ENCODE measurements at regions not wholly inside any gene's neighbourhood (a gene's known extent, or its start where the extent isn't known, plus 50 kb on each side); places are given as distances from the start of the nearest gene placed in this dataset.
A peak's percentile ranks its signal among the peaks of the same experiment; 100 is the strongest.

GRCh38 chr3:78140274-78140673 lies 1100.4 kb downstream of the ROBO2 start:
- Histone ChIP-seq H3K36me3 (ENCODE audit: insufficient read depth, low read length) (no peaks in the 10 kb centered on the region), H2AFZ (ENCODE audit: low read length) (no peak overlapping the region), H3K4me1 (ENCODE audit: insufficient read depth, low read length) (no peaks in the 10 kb centered on the region), H3K79me2 (ENCODE audit: insufficient read depth, low read length) (no peaks in the 10 kb centered on the region), H3K4me2 (ENCODE audit: insufficient read depth, low read length) (no peak overlapping the region), H3K4me3 (ENCODE audit: insufficient read depth, low read length) (no peak overlapping the region), H4K20me1 (ENCODE audit: insufficient read depth, low read length) (no peaks in the 10 kb centered on the region), H3K27me3 (ENCODE audit: insufficient read depth, low read length) (no peaks in the 10 kb centered on the region), H3K9me3 (ENCODE audit: low read depth, low read length) (no peaks in the 10 kb centered on the region), H3K27ac (ENCODE audit: low read depth, low read length) (no peak overlapping the region)
- TF ChIP-seq CTCF (IDR thresholded peaks at IDR 0.05; ENCODE audit: extremely low read depth, low read depth, low read length) = no peak
- no peak for DNase-seq (ENCODE audit: insufficient read length, low spot score, missing footprints)

GRCh38 chr3:78140866-78141265 lies 1101.0 kb downstream of the ROBO2 start:
- no peaks in the 10 kb centered on the region for H3K9me3 ChIP-seq (ENCODE audit: low read depth, low read length)
- no peak for TF ChIP-seq CTCF (IDR thresholded peaks at IDR 0.05; ENCODE audit: extremely low read depth, low read depth, low read length)
- no peaks in the 10 kb centered on the region for H4K20me1 ChIP-seq (ENCODE audit: insufficient read depth, low read length)
- DNase-seq (ENCODE audit: insufficient read length, low spot score, missing footprints) = no peak
- no peaks in the 10 kb centered on the region for H3K27me3 ChIP-seq (ENCODE audit: insufficient read depth, low read length)
- no peak overlapping the region for H3K4me3 ChIP-seq (ENCODE audit: insufficient read depth, low read length)
- no peaks in the 10 kb centered on the region for H3K36me3 ChIP-seq (ENCODE audit: insufficient read depth, low read length)
- H3K27ac ChIP-seq (ENCODE audit: low read depth, low read length) = no peak overlapping the region
- H3K4me1 ChIP-seq (ENCODE audit: insufficient read depth, low read length) = no peaks in the 10 kb centered on the region
- H3K79me2 ChIP-seq (ENCODE audit: insufficient read depth, low read length) = no peaks in the 10 kb centered on the region
- H2AFZ ChIP-seq (ENCODE audit: low read length) = no peak overlapping the region
- no peak overlapping the region for H3K4me2 ChIP-seq (ENCODE audit: insufficient read depth, low read length)

GRCh38 chr3:78141269-78141668 lies 1101.4 kb downstream of the ROBO2 start:
- DNase-seq (ENCODE audit: insufficient read length, low spot score, missing footprints) = peak; percentile 34
- Histone ChIP-seq H2AFZ (ENCODE audit: low read length) (no peak overlapping the region), H3K4me2 (ENCODE audit: insufficient read depth, low read length) (no peak overlapping the region), H3K4me3 (ENCODE audit: insufficient read depth, low read length) (no peak overlapping the region), H3K27ac (ENCODE audit: low read depth, low read length) (no peak overlapping the region), H3K4me1 (ENCODE audit: insufficient read depth, low read length) (no peaks in the 10 kb centered on the region), H3K79me2 (ENCODE audit: insufficient read depth, low read length) (no peaks in the 10 kb centered on the region), H3K27me3 (ENCODE audit: insufficient read depth, low read length) (no peaks in the 10 kb centered on the region), H3K9me3 (ENCODE audit: low read depth, low read length) (no peaks in the 10 kb centered on the region), H3K36me3 (ENCODE audit: insufficient read depth, low read length) (no peaks in the 10 kb centered on the region), H4K20me1 (ENCODE audit: insufficient read depth, low read length) (no peaks in the 10 kb centered on the region)
- no peak for TF ChIP-seq CTCF (IDR thresholded peaks at IDR 0.05; ENCODE audit: extremely low read depth, low read depth, low read length)

GRCh38 chr3:78143000-78143399 lies 1103.1 kb downstream of the ROBO2 start:
- Histone ChIP-seq H2AFZ (ENCODE audit: low read length) (no peak overlapping the region), H3K9me3 (ENCODE audit: low read depth, low read length) (peaks cover 2% of the 10 kb centered on the region), H3K4me1 (ENCODE audit: insufficient read depth, low read length) (no peaks in the 10 kb centered on the region), H3K4me2 (ENCODE audit: insufficient read depth, low read length) (no peak overlapping the region), H3K27ac (ENCODE audit: low read depth, low read length) (no peak overlapping the region), H4K20me1 (ENCODE audit: insufficient read depth, low read length) (no peaks in the 10 kb centered on the region), H3K36me3 (ENCODE audit: insufficient read depth, low read length) (no peaks in the 10 kb centered on the region), H3K4me3 (ENCODE audit: insufficient read depth, low read length) (no peak overlapping the region), H3K27me3 (ENCODE audit: insufficient read depth, low read length) (no peaks in the 10 kb centered on the region), H3K79me2 (ENCODE audit: insufficient read depth, low read length) (no peaks in the 10 kb centered on the region)
- no peak for TF ChIP-seq CTCF (IDR thresholded peaks at IDR 0.05; ENCODE audit: extremely low read depth, low read depth, low read length)
- no peak for DNase-seq (ENCODE audit: insufficient read length, low spot score, missing footprints)

Data from osteoblast (primary cell).